ENCODE measurements at regions not wholly inside any gene's neighbourhood (a gene's known extent, or its start where the extent isn't known, plus 50 kb on each side); places are given as distances from the start of the nearest gene placed in this dataset.

DNA sequence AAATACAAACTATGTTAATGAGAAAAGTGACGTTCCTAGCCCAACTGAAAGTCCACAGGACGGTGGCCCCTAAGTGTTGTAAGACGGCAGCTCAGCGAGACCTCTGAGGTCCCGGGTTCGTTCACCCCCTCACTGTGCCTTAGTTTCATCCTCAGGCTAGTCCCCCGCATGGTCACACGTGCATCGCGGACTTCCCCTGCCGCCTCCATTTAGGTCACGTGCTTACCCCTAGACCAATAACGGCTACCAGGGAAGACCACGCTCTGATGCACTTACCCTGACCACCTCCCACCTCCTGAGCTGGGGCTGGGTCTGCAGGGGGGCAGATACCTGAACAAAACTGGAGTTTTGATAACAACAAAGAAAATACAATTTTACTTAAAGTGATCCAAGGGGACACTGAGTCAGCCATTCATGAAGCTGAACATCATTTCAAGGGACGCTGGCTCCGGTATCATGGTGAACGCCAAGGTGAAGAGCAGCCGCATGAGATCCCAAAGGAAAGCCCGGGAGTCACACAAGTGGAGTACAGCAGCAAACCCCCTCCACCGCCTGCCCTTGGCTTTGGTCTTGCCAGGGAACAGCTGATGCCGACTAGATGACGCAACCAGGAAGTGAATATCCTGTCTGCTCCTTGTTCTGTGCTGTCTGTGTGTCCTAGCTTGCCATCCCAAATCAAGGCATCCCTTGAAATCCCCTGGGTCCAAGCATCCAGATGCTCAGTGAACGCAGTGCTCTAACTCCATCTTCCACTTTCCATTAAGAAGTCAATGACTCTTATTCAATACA lies 274.1 kb downstream of the PCNX1 start:
- no peak for TF ChIP-seq CTCF (IDR thresholded peaks at IDR 0.05)
- no peak for TF ChIP-seq POLR2AphosphoS5 (IDR thresholded peaks at IDR 0.05)
- no peak for TF ChIP-seq POLR2A (IDR thresholded peaks at IDR 0.05)
- TF ChIP-seq EP300 (IDR thresholded peaks at IDR 0.05; ENCODE audit: low read depth): no peak

Data from transverse colon (tissue), 4 donors.